Adrenal gland (tissue), 5 donors: ENCODE measurements at regions not wholly inside any gene's neighbourhood (a gene's known extent, or its start where the extent isn't known, plus 50 kb on each side); places are given as distances from the start of the nearest gene placed in this dataset.

ENCODE experiments used
- POLR2A ChIP-seq, 2 donors: fragments of 450-650 bp; IDR thresholded peaks; one replicate each; pipeline ENCODE4 v1.6.1; 2017; ENCODE audit warnings: antibody characterized with exemption in 2 of 2, mild to moderate bottlenecking in 2 of 2, moderate library complexity in 1 of 2
- TF ChIP-seq, protein P1 (sequence below), 6 experiments: fragments of 450-650 bp in 4 of 6; fragments of 200-600 bp in 2 of 6; sonication (generic) in 1 of 6; IDR thresholded peaks; 1 replicate in 5 of 6; 2 replicates in 1 of 6; pipeline versions ENCODE4 v1.5.1 to v1.8.0; 2016 to 2021; ENCODE audit warnings: antibody characterized with exemption in 6 of 6, mild to moderate bottlenecking in 2 of 6, moderate library complexity in 1 of 6
- donor health status: DM: no; HTN: no; CAD: no.

DNA sequence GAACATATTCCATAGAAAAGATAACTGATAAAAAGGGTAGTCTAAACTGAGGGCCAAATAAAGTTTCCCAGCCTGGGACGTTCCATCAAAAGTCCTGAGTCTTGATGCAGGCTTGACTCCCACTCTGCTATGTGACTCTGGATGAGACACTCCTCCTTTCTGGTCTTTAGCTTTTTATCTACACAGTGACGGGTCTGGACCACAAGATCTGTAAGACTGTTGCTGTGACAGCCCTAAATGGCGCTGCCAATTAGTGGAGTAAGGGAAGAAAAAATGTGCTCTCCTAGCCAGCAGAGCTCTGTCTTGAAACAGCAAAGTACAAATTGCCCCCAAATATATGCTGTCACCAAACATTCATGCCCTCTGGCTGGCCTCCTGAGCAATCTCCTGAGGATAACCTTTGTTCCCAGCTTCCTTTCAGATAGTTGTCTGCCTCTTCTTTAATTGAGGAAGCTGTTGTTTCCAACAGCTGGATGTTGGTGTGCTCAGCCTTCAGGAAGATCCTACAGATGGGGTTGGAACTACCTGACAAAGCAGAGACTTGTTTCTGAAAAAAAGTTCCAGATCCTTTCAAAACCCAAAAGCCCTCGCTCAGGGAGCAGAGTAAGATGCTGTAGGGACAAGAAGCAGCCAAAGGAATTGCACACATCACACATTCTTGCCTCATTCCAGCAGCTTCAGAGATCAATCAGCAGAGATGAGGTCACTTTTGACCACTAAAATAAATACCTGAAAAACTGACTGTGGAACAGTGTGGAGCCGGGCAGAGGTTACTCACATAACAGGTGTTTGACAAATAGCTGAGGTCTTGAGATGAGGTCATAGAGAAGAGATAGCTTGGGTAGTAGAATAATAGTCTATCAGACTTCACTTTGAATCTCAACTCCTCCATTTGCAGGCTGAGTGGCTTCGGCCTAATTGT lies 383.4 kb upstream of the FGF13 start:
- TF ChIP-seq, protein P1, sequence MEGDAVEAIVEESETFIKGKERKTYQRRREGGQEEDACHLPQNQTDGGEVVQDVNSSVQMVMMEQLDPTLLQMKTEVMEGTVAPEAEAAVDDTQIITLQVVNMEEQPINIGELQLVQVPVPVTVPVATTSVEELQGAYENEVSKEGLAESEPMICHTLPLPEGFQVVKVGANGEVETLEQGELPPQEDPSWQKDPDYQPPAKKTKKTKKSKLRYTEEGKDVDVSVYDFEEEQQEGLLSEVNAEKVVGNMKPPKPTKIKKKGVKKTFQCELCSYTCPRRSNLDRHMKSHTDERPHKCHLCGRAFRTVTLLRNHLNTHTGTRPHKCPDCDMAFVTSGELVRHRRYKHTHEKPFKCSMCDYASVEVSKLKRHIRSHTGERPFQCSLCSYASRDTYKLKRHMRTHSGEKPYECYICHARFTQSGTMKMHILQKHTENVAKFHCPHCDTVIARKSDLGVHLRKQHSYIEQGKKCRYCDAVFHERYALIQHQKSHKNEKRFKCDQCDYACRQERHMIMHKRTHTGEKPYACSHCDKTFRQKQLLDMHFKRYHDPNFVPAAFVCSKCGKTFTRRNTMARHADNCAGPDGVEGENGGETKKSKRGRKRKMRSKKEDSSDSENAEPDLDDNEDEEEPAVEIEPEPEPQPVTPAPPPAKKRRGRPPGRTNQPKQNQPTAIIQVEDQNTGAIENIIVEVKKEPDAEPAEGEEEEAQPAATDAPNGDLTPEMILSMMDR (IDR thresholded peaks at IDR 0.05): no peak
- TF ChIP-seq POLR2A (IDR thresholded peaks at IDR 0.05): no peak
